OCI-LY1 (cell line): ENCODE measurements at regions not wholly inside any gene's neighbourhood (a gene's known extent, or its start where the extent isn't known, plus 50 kb on each side); places are given as distances from the start of the nearest gene placed in this dataset.

Experiments
- CTCF ChIP-seq: fragments of 200-600 bp; sonication (generic), shearing (Covaris generic); IDR thresholded peaks from 2 replicates; pipeline ENCODE4 v1.5.1; 2017; ENCODE audit warnings: mild to moderate bottlenecking, antibody characterized with exemption, low read length, moderate library complexity, mixed read lengths
- EZH2 ChIP-seq: fragments of 200-600 bp; sonication (generic), shearing (Covaris generic); IDR thresholded peaks from 2 replicates; pipeline ENCODE4 v1.8.0; 2017; ENCODE audit warnings: borderline replicate concordance, mixed run types, mild to moderate bottlenecking, antibody characterized with exemption, low read length, moderate library complexity, mixed read lengths

GRCh38 chr16:86965840-86966550 lies 351.2 kb downstream of the C16orf95 start:
- TF ChIP-seq CTCF (no peak), EZH2 (no peak)
